HEK293T (cell line): ENCODE measurements at regions not wholly inside any gene's neighbourhood (a gene's known extent, or its start where the extent isn't known, plus 50 kb on each side); places are given as distances from the start of the nearest gene placed in this dataset.

Source experiments
- ARNT ChIP-seq: fragments of 450-650 bp; IDR thresholded peaks from 2 replicates; pipeline ENCODE4 v1.6.1; 2017; ENCODE audit warnings: mild to moderate bottlenecking
- BHLHE40 ChIP-seq: fragments of 450-650 bp; IDR thresholded peaks from 2 replicates; pipeline ENCODE4 v1.6.1; 2016; ENCODE audit warnings: mild to moderate bottlenecking, moderate library complexity, borderline replicate concordance
- CTBP1 ChIP-seq: fragments of 450-650 bp; IDR thresholded peaks from 2 replicates; pipeline ENCODE4 v1.6.1; 2016; ENCODE audit warnings: borderline replicate concordance
- FOXA1 ChIP-seq: fragments of 450-650 bp; IDR thresholded peaks from 2 replicates; pipeline ENCODE4 v1.6.1; 2016; ENCODE audit warnings: mild to moderate bottlenecking
- NFRKB ChIP-seq: fragments of 450-650 bp; IDR thresholded peaks from 2 replicates; pipeline ENCODE4 v1.6.1; 2016; ENCODE audit warnings: mild to moderate bottlenecking, moderate library complexity
- SP1 ChIP-seq: fragments of 450-650 bp; IDR thresholded peaks from 2 replicates; pipeline ENCODE4 v1.6.1; 2017
- SUZ12 ChIP-seq: fragments of 450-650 bp; IDR thresholded peaks from 2 replicates; pipeline ENCODE4 v1.6.1; 2016; ENCODE audit warnings: mild to moderate bottlenecking
- TARDBP ChIP-seq: fragments of 450-650 bp; IDR thresholded peaks from 2 replicates; pipeline ENCODE4 v1.6.1; 2016

DNA sequence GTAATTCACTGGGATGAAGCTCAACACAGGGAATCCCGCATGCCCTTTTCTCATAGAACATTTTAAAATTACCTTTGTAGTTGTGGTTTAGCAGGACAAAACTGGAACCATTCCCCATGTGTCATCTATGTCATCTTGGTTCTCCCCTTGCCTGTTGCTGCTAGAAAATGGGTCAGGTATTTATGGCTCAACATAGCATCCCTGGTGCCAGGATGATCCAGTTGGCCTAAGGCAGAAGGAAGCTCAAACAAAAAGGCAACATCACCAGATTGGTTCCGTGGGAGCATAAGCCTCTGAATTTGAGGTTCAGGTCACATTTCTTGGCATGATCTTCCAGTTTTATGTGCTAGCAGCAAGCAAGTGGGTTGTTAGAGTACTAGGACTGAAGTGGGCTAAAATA lies 552.6 kb upstream of the BOD1L1 start:
- no peak for TF ChIP-seq BHLHE40
- TF ChIP-seq CTBP1, result no peak
- no peak for TF ChIP-seq TARDBP
- no peak for TF ChIP-seq ARNT
- no peak for TF ChIP-seq NFRKB
- TF ChIP-seq FOXA1, result no peak
- no peak for TF ChIP-seq SUZ12
- no peak for TF ChIP-seq SP1
